T-helper 2 cell treated with Interferon-gamma antibody and Interleukin-4, amounts not matched to agents 5 μg/mL and 100 μg/mL, for 36 hours (primary cell): ENCODE measurements at regions not wholly inside any gene's neighbourhood (a gene's known extent, or its start where the extent isn't known, plus 50 kb on each side); places are given as distances from the start of the nearest gene placed in this dataset.

Source experiments
- DNase-seq: peaks from one replicate; pipeline ENCODE4 v3.0.0; 2021; ENCODE audit warnings: low spot score
- H3K27ac Mint-ChIP-seq: one replicate; pipeline ENCODE4 v1.8.0; 2021; ENCODE audit warnings: mild to moderate bottlenecking, mixed read lengths
- H3K27me3 Mint-ChIP-seq: one replicate; pipeline ENCODE4 v1.8.0; 2021; ENCODE audit warnings: low read depth, mixed read lengths
- H3K36me3 Mint-ChIP-seq: one replicate; pipeline ENCODE4 v1.8.0; 2021; ENCODE audit warnings: low read depth, mixed read lengths
- H3K4me1 Mint-ChIP-seq: one replicate; pipeline ENCODE4 v1.8.0; 2021; ENCODE audit warnings: low read depth, mixed read lengths
- H3K4me3 Mint-ChIP-seq: one replicate; pipeline ENCODE4 v1.8.0; 2022; ENCODE audit warnings: mild to moderate bottlenecking, moderate library complexity, mixed read lengths
- H3K9me3 Mint-ChIP-seq: one replicate; pipeline ENCODE4 v1.8.0; 2021; ENCODE audit warnings: mixed read lengths

- Mint-ChIP-seq H3K4me1 (peaks cover 11% of the 10 kb centered on the region), H3K27ac (no peak overlapping the region), H3K9me3 (no peaks in the 10 kb centered on the region), H3K27me3 (peaks cover 33% of the 10 kb centered on the region), H3K36me3 (peaks cover 1% of the 10 kb centered on the region), H3K4me3 (no peak overlapping the region)
- no peak for DNase-seq
Observed at GRCh38 chr4:123507376-123507775, 110.8 kb downstream of the SPRY1 start.

- no peak overlapping the region for H3K27ac Mint-ChIP-seq
- H3K36me3 Mint-ChIP-seq, result peaks cover 1% of the 10 kb centered on the region
- no peaks in the 10 kb centered on the region for H3K9me3 Mint-ChIP-seq
- H3K4me1 Mint-ChIP-seq, result peaks cover 7% of the 10 kb centered on the region
- H3K27me3 Mint-ChIP-seq, result peaks cover 39% of the 10 kb centered on the region
- no peak overlapping the region for H3K4me3 Mint-ChIP-seq
- DNase-seq, result no peak
Observed at GRCh38 chr4:123510221-123510620, 113.6 kb downstream of the SPRY1 start.

GRCh38 chr4:123510659-123511058 lies 114.1 kb downstream of the SPRY1 start:
- DNase-seq, result no peak
- Mint-ChIP-seq H3K4me3 (no peak overlapping the region), H3K36me3 (peaks cover under 1% of the 10 kb centered on the region), H3K4me1 (peaks cover 4% of the 10 kb centered on the region), H3K27ac (no peak overlapping the region), H3K27me3 (peaks cover 37% of the 10 kb centered on the region), H3K9me3 (no peaks in the 10 kb centered on the region)

GRCh38 chr4:123516576-123516975 lies 120.0 kb downstream of the SPRY1 start:
- DNase-seq, result no peak
- Mint-ChIP-seq H3K27ac (no peak overlapping the region), H3K27me3 (peaks cover 24% of the 10 kb centered on the region), H3K36me3 (no peaks in the 10 kb centered on the region), H3K9me3 (no peaks in the 10 kb centered on the region), H3K4me1 (no peaks in the 10 kb centered on the region), H3K4me3 (no peak overlapping the region)

GRCh38 chr4:123517176-123517575 lies 120.6 kb downstream of the SPRY1 start:
- H3K9me3 Mint-ChIP-seq, result no peaks in the 10 kb centered on the region
- peaks cover 24% of the 10 kb centered on the region for H3K27me3 Mint-ChIP-seq
- no peaks in the 10 kb centered on the region for H3K4me1 Mint-ChIP-seq
- DNase-seq, result no peak
- no peak overlapping the region for H3K4me3 Mint-ChIP-seq
- H3K36me3 Mint-ChIP-seq, result no peaks in the 10 kb centered on the region
- H3K27ac Mint-ChIP-seq, result no peak overlapping the region

- no peaks in the 10 kb centered on the region for H3K36me3 Mint-ChIP-seq
- H3K4me3 Mint-ChIP-seq, result no peak overlapping the region
- H3K27ac Mint-ChIP-seq, result no peak overlapping the region
- DNase-seq, result no peak
- peaks cover 23% of the 10 kb centered on the region for H3K27me3 Mint-ChIP-seq
- H3K4me1 Mint-ChIP-seq, result no peaks in the 10 kb centered on the region
- no peaks in the 10 kb centered on the region for H3K9me3 Mint-ChIP-seq
Observed at GRCh38 chr4:123517971-123518370, 121.4 kb downstream of the SPRY1 start.

- Mint-ChIP-seq H3K4me1 (no peaks in the 10 kb centered on the region), H3K27ac (no peak overlapping the region), H3K4me3 (no peak overlapping the region), H3K27me3 (peaks cover 5% of the 10 kb centered on the region), H3K9me3 (no peaks in the 10 kb centered on the region), H3K36me3 (no peaks in the 10 kb centered on the region)
- DNase-seq, result no peak
Observed at GRCh38 chr4:123520325-123520724, 123.7 kb downstream of the SPRY1 start.

GRCh38 chr4:123522081-123522480 lies 125.5 kb downstream of the SPRY1 start:
- Mint-ChIP-seq H3K4me1 (peaks cover 3% of the 10 kb centered on the region), H3K27ac (no peak overlapping the region), H3K27me3 (peaks cover 5% of the 10 kb centered on the region), H3K4me3 (no peak overlapping the region), H3K9me3 (no peaks in the 10 kb centered on the region), H3K36me3 (no peaks in the 10 kb centered on the region)
- no peak for DNase-seq

- Mint-ChIP-seq H3K4me3 (no peak overlapping the region), H3K4me1 (peaks cover 3% of the 10 kb centered on the region), H3K27ac (no peak overlapping the region), H3K9me3 (no peaks in the 10 kb centered on the region), H3K36me3 (no peaks in the 10 kb centered on the region), H3K27me3 (peaks cover 5% of the 10 kb centered on the region)
- DNase-seq, result no peak
Observed at GRCh38 chr4:123522646-123523045, 126.1 kb downstream of the SPRY1 start.

- Mint-ChIP-seq H3K27me3 (peaks cover 2% of the 10 kb centered on the region), H3K4me1 (peaks cover 3% of the 10 kb centered on the region)
Observed at GRCh38 chr4:123524958-123525628, 128.5 kb downstream of the SPRY1 start.

GRCh38 chr4:123526511-123526910 lies 129.9 kb downstream of the SPRY1 start:
- no peak overlapping the region for H3K27ac Mint-ChIP-seq
- peak; percentile 49 for DNase-seq
- no peaks in the 10 kb centered on the region for H3K36me3 Mint-ChIP-seq
- peaks cover 2% of the 10 kb centered on the region for H3K27me3 Mint-ChIP-seq
- H3K4me1 Mint-ChIP-seq, result peaks cover 3% of the 10 kb centered on the region
- no peak overlapping the region for H3K4me3 Mint-ChIP-seq
- no peaks in the 10 kb centered on the region for H3K9me3 Mint-ChIP-seq

More at GRCh38 chr4:123524958-123525628, 128.5 kb downstream of the SPRY1 start:
- no peaks in the 10 kb centered on the region for H3K9me3 Mint-ChIP-seq
- no peak overlapping the region for H3K27ac Mint-ChIP-seq
- no peak overlapping the region for H3K4me3 Mint-ChIP-seq
- no peaks in the 10 kb centered on the region for H3K36me3 Mint-ChIP-seq
- no peak for DNase-seq

GRCh38 chr4:123528501-123529277 lies 132.1 kb downstream of the SPRY1 start:
- Mint-ChIP-seq H3K27ac (no peak overlapping the region), H3K36me3 (no peaks in the 10 kb centered on the region), H3K4me1 (peaks cover 3% of the 10 kb centered on the region), H3K9me3 (no peaks in the 10 kb centered on the region), H3K27me3 (peaks cover 2% of the 10 kb centered on the region), H3K4me3 (no peak overlapping the region)
- no peak for DNase-seq

- H3K4me1 Mint-ChIP-seq, result peaks cover 3% of the 10 kb centered on the region
- H3K9me3 Mint-ChIP-seq, result no peaks in the 10 kb centered on the region
- no peak for DNase-seq
- H3K4me3 Mint-ChIP-seq, result no peak overlapping the region
- peaks cover 2% of the 10 kb centered on the region for H3K27me3 Mint-ChIP-seq
- H3K36me3 Mint-ChIP-seq, result no peaks in the 10 kb centered on the region
- no peak overlapping the region for H3K27ac Mint-ChIP-seq
Observed at GRCh38 chr4:123529278-123529568, 132.6 kb downstream of the SPRY1 start.

GRCh38 chr4:123530357-123530756 lies 133.8 kb downstream of the SPRY1 start:
- H3K36me3 Mint-ChIP-seq, result no peaks in the 10 kb centered on the region
- H3K27ac Mint-ChIP-seq, result no peak overlapping the region
- peaks cover 3% of the 10 kb centered on the region for H3K4me1 Mint-ChIP-seq
- peaks cover 2% of the 10 kb centered on the region for H3K27me3 Mint-ChIP-seq
- no peak for DNase-seq
- no peaks in the 10 kb centered on the region for H3K9me3 Mint-ChIP-seq
- H3K4me3 Mint-ChIP-seq, result no peak overlapping the region
